ENCODE measurements at regions not wholly inside any gene's neighbourhood (a gene's known extent, or its start where the extent isn't known, plus 50 kb on each side); places are given as distances from the start of the nearest gene placed in this dataset.
"Not testable (repeated sequence)": the region's sequence is repeated elsewhere in the genome, so short reads cannot be mapped to it uniquely, and the experiment has no call there.

- DNase-seq, result no peak
Observed at GRCh38 chr14:71240866-71241520, 333.7 kb downstream of the PCNX1 start.

- no peak for DNase-seq
Observed at GRCh38 chr14:71242237-71242748, 335.0 kb downstream of the PCNX1 start.

- no peak for DNase-seq
Observed at GRCh38 chr14:71243697-71244096, 336.4 kb downstream of the PCNX1 start.

GRCh38 chr14:71244341-71244740 is 337.1 kb downstream of the PCNX1 start:
- peak in 1 of 2 experiments; percentile 6 for DNase-seq

GRCh38 chr14:71245659-71246361 is 338.6 kb downstream of the PCNX1 start:
- DNase-seq, result no peak

- DNase-seq, result no peak
Observed at GRCh38 chr14:71246539-71246938, 339.3 kb downstream of the PCNX1 start.

- DNase-seq, result no peak
Observed at GRCh38 chr14:71247106-71247505, 339.8 kb downstream of the PCNX1 start.

GRCh38 chr14:71248194-71248593 is 340.9 kb downstream of the PCNX1 start:
- DNase-seq, result no peak

- DNase-seq, result no peak
Observed at GRCh38 chr14:71250347-71250746, 343.1 kb downstream of the PCNX1 start.

GRCh38 chr14:71250791-71251190 is 343.5 kb downstream of the PCNX1 start:
- no peak for DNase-seq

GRCh38 chr14:71254091-71254719 is 346.9 kb downstream of the PCNX1 start:
- DNase-seq, result not testable (repeated sequence)

GRCh38 chr14:71261206-71261605 is 353.9 kb downstream of the PCNX1 start:
- no peak for DNase-seq

- DNase-seq, result peak; percentile 10 to 20
Observed at GRCh38 chr14:71262441-71262840, 355.2 kb downstream of the PCNX1 start.

- DNase-seq, result no peak
Observed at GRCh38 chr14:71264260-71264659, 357.0 kb downstream of the PCNX1 start.

GRCh38 chr14:71267007-71267513 is 359.8 kb downstream of the PCNX1 start:
- DNase-seq, result no peak

GRCh38 chr14:71267691-71268090 is 360.4 kb downstream of the PCNX1 start:
- DNase-seq, result no peak

GRCh38 chr14:71270111-71270510 is 362.9 kb downstream of the PCNX1 start:
- DNase-seq, result no peak

GRCh38 chr14:71271166-71271945 is 364.1 kb downstream of the PCNX1 start:
- DNase-seq, result no peak

GRCh38 chr14:71273366-71273765 is 366.1 kb downstream of the PCNX1 start:
- DNase-seq, result no peak

GRCh38 chr14:71284048-71284447 is 376.8 kb downstream of the PCNX1 start:
- no peak for DNase-seq

GRCh38 chr14:71286126-71286525 is 378.9 kb downstream of the PCNX1 start:
- DNase-seq, result no peak

GRCh38 chr14:71287567-71287966 is 380.3 kb downstream of the PCNX1 start:
- DNase-seq, result no peak

- DNase-seq, result no peak
Observed at GRCh38 chr14:71289536-71289935, 382.3 kb downstream of the PCNX1 start.
